Glomerular endothelial cell (primary cell): ENCODE measurements at regions not wholly inside any gene's neighbourhood (a gene's known extent, or its start where the extent isn't known, plus 50 kb on each side); places are given as distances from the start of the nearest gene placed in this dataset.

Experiments
- DNase-seq: peaks from one replicate; pipeline ENCODE4 v3.0.0-alpha.2; 2011; ENCODE audit warnings: low read depth, low spot score; ENCODE audit errors: extremely low read depth

DNA sequence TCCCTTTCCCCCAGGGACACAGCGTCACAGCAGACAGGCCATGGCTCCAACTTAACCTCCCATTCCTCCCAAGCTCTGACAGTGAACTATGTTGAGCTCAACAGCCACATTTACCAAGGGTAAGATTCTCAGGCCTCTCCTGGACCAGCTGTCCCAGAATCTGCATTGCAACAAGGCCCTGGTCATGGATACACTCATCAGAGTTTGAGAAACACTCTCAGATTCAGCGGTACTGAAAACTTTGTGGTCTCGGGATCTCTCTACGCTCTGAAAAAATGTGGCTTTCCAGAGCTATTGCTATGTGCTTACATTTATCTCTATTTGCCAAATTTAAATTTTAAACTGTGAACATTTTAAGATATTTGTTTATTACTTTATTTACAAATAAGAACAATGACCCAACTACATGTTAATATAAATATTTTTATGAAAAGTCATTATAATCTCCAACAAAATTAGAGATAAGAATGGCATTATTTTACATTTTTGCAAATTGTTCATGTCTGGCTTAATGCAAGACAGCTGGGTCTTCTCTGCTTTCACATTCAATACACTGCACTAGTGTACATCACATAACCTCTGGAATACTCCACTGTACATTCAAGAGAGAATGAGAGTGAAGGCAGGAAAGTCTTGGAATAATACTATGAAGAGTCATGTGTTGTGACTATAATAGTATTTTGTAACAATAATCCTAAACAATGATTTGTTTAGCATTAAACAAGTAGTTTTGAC lies 190.9 kb upstream of the PITRM1 start:
- no peak for DNase-seq

DNA sequence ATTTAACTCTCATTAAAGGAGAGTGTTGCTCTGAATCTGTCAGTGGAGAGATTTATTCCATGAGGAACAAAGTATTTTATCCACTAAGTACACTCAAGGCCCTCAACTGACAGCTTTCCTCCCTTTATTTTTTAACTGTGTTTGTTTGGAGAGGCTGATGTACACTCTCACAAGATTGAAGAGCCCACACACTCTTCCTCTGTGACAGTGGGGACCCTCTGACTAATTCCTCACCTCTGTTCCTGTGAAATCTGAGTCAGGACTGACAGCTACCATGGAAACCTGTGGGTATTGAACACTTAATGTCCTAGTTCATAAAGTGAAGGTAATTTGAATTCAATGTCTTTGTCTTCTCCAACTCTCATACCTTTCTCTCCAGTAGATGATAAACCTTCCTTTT lies 189.8 kb upstream of the PITRM1 start:
- DNase-seq, result no peak

DNA sequence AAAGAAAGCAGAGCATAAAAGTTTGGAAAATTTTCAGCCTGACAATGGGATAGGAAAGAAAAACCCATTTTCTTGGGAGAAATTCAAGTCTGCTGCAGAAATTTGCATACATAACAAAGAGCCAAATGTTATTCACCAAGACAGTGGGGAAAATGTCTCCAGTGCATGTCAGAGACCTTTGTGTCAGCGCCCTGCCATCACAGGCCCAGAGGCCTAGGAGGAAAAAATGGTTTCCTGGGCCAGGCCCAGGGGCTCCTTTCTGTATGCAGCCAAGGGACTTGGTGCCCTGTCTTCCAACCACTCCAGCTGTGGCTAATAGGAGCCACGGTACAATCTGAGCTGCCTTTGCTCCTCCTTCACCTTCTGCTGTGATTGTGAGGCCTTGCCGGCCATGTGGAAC lies 189.1 kb upstream of the PITRM1 start:
- no peak for DNase-seq

DNA sequence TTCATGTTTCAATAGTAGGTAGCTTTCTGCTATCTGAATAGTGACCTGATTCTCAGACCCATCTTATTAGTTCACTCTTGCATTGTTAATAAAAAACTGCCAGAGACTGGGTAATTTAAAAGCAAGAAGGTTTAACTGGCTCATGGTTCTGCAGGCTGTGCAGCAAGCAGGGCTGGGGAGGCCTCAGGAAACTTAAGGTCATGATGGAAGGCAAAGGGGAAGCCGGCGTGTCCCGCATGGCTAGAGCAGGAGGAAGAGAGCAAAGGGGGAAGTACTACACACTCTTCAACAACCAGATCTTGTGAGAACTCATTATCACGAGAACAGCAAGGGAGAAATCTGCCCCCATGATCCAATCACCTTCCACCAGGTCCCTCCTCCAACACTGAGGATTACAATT lies 185.2 kb upstream of the PITRM1 start:
- no peak for DNase-seq

DNA sequence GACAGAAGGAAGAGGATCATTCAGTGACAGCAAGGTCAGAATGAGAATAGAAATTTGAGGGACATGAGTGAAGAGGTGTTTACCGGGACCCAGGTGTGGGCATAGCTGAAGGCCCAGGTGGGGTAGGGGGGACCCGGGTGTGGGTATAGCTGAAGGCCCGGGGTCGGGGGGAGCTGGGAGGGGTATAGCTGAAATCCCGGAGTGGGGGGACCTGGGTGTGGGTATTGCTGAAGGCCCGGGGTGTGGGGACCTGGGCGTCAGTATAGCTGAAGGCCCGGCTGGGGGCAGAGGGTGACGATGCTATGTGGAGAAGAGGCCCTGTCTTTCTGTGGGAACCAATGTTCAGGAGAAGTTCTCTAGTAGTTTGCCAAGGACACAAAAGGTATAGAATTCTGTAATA lies 183.0 kb upstream of the PITRM1 start:
- no peak for DNase-seq

DNA sequence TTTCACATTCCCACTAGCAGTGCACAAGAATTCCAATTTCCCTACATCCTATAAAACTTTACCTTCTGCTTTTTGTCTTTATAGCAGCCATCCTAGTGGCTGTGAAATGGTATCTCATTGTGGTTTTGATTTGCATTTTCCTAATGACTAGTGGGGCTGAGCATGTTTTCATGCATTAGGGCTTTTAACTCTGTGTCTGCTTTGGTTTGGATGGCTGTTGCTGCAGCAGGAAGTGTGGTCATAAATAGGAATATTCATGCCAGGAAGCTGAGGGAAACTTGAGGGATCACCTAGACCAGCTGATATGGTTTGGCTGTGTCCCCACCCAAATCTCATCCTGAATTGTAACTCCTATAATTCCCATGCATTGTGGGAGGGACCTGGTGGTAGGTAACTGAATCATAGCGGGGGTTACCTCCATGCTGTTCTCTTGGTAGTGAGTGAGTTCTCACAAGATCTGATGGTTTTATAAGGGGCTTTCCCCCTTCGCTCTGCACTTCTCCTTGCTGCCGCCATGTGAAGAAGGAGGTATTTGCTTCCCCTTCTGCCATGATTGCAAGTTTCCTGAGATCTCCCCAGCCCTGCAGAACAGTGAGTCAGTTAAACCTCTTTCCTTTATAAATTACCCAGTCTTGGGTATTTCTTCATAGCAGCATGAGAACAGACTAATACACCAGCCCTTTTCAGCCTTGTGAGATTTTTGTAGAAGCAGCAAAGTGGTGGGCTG lies 181.8 kb upstream of the PITRM1 start:
- DNase-seq, result no peak

DNA sequence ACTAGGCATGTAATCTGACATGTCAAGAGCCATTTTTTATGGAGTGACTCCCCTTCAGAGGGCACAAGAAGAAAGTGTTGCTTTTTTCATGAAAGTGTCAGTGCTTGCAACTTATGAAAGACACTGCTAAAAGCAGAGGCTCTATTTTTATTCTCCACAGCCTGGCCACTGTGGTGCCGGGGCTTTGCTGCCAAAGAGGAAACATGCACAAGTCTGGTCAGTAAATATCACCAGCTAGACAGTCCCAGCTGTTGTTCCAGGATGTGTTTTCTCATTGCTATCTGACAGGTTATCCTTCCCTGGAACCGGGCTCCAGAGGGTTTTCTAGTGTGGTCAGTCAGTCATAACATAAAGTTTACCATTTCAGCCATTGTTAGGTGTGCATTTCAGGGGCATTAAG lies 180.7 kb upstream of the PITRM1 start:
- no peak for DNase-seq

DNA sequence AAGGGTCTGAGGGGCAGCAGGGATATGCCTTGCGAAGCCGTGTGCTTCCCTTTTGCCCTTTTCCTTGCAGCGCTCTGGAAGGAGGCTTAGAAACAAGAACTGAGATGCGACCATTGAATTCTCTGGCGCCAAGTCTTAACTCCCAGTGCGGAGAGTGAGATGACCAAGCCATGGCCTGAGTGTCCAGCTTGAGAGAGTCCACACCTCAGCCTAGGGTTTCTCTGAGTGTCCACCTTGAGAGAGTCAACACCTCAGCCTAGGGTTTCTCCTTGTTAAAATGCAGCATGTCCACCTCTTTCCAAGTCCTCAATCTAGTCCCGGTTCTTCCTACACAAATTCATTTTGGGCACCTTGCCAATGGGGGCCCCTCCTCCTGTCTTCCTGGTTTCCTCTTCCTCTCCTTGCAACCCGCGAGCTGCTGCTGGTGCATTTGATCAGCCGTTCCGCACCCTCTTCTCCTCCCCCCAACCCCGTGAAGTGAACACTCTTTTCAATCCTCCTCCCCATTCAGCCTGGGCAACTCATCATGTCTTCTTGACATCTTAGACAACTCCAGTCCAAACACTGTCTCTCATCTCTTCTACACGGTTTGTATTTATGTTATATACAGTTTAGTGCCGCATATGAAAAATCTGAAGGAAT lies 178.2 kb upstream of the PITRM1 start:
- no peak for DNase-seq

DNA sequence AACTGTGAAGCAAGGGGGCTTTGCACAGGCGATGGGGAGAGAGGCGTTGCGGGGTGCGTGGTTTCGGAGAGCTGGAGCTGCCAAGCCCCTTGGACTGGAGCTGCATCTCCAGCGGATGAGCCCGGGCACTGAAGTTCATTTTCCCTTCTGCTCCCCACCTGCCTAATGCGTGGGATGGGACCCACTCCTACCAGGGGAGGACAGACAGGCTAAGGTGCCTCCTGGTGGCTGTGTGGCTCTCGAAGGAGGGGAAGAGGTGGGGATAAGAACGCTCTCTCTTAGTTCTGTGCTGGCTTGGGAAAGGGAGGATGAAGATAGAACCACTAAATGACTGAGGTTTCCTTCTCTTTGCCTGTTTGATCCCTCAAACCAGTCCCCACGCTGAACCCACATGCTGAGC lies 177.6 kb upstream of the PITRM1 start:
- no peak for DNase-seq

DNA sequence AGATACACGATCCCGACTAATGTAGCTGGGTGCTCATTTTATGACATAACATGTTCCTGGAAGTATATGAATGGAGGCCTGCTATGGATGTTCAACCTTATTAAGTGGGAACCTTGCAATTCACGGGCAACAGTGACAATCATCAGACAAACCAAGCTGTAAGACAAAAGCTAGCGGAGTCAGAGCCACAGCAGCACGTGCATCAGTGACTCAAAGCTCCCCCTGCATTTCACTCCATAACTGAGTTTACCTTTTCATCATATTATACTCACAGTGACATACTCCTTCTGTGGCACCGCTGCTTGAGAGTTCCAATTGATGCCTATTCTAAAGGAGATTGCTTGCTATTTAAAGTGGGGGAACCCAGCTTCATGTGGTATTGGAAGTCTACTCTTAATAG lies 176.0 kb upstream of the PITRM1 start:
- DNase-seq, result no peak

DNA sequence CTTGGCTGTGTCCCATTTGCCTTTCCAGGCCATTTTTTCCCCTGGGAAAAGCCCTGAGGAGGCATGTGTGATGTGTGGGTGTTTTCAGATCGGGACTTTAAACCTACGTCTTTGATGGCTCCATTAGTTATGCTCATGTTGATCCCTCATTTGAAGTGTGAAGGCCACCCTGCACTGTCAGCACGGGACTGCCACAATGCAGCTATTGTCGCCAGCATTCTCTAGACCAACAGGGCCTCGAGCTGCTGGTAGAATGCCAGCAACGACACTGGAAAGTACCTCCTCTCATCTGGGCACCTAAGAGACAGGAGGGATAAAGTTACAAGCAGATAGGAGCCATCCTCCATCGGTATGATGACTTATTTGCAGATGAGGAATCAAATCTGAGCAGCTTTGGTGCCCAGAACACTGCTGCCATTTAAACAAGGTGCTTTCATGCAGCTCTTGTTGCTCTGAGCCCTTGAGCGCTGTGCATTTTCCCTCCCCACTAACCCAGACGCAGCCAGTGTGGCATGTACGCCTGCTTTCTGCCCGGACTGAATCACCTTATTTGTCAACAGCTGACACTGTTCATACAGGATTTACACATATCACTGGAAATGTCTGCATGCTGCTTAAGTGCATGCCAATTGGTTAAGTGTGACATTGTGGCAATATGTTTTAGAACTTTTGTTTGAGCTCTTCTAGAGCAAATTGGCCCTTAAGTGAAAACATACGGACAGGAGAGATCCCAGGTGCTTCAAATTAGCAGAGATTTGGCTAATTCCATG lies 175.0 kb upstream of the PITRM1 start:
- no peak for DNase-seq

DNA sequence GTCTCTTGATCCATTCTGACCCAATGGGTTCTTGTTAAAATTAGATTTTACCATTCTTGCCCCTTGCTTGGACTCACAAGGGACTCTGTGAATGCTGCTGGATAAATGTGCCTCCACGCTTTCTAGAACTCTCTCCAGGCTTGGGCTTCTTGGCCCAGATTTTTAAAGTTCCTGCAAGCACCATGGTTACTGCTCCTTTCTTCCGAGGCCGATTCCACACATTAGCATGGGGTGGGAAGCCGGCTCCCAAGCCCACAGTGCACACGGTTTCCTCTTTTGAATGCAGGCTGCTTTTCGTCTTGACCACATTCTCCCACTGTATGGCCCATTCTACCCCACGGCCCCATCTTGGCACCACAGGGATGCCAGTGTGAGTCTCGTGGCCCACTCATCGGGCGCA lies 174.3 kb upstream of the PITRM1 start:
- DNase-seq, result no peak

DNA sequence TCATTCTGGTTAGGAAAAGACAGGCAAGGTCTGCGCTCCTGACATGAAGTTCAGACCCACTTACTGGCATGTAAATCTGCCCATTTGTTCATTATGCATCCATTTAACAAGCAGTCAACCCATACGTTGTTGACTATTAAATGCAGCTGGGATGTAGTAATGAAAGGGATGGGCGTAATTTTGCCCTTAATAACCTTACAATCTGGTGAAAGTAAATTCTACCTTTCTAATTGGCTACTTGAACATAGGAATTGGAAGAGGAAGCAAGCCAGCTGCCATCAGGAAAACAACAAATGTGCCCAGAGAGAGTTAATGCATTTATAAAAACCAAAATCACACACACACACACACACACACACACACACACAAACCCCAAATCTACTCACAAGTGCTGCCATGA lies 170.2 kb upstream of the PITRM1 start:
- no peak for DNase-seq

DNA sequence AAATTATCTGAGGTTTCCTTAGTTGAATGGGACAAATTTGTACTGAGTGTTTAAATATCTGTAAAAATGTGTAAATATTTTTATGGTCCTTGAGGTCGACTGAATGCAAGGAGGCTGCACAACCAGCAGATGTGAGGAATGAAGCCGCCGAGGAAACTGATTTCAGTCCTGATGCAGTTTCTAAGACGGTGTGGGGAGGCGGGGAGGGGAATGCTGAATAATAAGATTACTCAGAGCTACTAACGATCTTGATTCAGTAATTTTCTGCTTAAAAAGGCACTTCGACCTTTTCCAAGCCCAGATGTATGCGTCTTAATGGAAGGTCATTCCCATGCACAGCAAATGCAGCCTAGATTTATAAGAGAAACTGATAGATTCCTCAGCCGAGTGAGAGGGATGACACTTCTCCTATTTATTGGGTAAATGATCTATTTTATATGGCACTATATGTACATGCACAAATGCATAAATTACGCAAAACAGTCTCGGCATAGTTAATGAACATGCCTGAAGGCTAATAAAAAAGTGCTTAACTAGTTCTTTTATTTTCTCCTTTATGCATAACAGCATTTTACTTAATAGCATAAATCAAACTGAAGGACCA lies 167.6 kb upstream of the PITRM1 start:
- DNase-seq, result no peak

DNA sequence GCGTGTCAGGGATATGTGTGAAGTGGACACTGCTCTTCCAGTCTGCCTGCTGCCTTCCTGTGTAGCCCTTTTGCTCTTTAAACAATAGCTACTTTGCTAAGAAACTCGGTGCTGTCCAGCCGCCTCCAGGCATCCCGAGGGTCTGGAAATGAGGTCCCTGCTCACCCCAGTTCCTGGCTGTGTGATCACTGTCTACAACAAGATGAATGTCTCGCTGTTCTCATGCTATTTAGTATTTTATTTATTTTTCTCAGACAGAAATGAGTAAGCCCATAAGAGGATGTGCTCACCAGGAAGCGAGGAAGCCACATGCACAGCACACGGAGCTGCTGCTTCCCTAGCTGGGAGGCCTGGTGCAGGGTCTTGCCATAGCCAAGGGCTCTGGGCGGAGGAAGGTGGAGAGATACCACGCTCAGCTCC lies 167.0 kb upstream of the PITRM1 start:
- no peak for DNase-seq

DNA sequence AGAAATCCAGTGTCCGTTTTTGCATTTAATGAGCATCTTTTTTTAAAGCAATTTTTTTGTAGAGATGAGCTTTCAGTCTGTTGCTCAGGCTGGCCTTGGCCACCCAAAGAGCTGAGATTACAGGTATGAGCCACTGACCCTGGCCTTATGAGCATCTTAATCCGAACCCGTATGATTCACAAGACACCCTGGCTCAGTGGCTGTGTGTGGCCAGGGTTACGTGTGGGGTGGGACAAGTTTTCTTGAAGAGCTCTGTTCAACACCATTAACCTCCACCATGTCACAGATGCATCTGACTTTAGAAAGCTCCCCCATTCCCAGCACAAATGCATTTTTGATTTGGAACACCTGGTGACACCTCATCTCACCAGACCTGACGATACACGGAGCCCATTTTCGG lies 166.5 kb upstream of the PITRM1 start:
- no peak for DNase-seq

DNA sequence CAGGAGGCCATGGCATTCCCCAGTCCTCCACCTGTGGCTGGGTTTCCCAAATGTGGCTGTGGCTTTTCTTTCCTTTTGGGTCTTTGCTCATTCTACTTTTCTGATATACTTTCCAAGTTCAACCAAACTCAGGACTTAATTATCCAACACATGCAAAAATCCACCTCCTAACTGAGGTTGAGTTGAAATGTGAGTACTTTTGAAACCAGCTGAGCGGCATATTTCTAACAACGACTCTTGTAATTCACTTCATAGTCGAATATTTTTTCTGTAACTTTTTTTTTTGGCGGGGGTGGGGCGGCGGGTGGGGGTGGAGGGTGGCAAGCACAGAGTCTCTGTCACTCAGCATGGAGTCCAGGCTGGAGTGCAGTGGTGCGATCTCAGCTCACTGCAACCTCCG lies 165.2 kb upstream of the PITRM1 start:
- DNase-seq, result no peak

DNA sequence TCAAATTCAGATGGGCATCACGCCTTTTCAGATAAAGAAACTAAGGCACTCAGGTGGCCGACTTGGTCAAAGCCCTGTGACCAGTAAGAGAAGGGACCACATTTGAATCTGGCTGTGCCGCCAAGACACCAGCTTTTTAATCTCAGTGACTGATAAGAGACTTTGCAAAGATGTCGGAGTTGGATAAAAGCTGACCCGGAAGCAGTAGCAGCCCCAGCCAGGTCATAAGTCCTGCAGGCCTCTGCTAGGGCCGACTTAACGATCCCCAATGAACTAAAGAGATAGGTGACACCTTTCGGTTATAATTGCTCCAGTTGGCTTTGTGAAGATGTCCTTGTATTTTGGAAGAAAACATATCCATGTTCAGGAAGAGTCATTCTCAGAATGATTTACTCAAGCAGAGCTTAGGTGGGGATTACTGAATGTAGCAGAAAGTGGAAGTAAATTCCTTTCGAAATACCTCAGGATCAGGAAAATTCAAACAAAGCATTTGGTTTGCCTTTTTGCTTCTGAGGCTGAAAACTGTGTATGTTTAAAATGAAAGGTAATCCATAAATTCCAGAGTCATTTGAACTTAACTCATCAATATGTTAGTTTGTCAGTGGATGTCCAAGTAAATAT lies 164.2 kb upstream of the PITRM1 start:
- no peak for DNase-seq

DNA sequence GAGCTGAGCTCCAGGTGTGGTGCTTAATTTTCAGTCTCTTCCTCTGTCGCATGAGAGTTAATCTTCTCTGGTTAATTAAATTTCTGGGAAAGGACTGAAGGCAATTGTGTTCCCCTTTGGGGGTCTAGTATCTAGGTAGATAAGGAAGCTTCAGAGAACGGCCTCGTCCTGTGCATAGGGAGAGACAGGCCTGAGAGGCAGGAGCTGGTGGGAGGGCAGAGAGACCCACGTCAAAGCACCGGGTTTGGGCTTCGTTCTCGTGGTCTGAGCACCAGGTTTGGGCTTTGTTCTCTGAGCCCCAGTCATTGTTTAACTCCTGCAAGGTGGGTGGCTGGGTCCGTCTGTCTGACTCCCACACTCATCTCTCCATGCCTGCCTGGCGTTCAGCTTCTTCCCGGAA lies 160.8 kb upstream of the PITRM1 start:
- DNase-seq, result no peak

DNA sequence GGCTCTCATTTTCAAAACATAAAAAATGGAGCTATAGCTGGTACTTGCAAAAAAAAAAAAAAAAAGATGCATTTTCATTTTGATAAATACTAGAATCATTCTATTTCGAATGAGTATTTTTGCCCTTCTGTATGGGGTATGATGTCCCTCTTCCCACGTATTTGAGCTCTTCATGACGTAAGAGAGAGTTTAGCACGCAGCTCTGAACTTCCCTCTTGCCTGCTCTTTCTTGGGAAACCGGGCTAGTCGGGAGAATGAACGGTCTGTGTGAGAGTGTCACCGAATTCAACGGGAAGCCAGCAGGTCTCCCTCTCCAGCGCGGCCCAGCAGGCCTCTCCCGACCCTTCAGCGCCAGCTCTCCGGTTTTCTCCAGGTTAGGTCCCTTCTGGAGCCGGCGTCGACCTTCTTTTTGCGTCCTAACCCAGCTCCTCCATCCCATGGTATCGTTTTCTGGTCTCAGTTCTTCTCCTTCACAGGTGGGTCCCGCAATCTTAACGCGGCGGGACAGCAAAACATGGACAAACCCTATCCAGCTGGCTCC lies 159.2 kb upstream of the PITRM1 start:
- no peak for DNase-seq
